ENCODE measurements at regions not wholly inside any gene's neighbourhood (a gene's known extent, or its start where the extent isn't known, plus 50 kb on each side); places are given as distances from the start of the nearest gene placed in this dataset.

GRCh38 chr1:222886194-222886854, 71.5 kb downstream of the DISP1 start:
- ATAC-seq (no peak), DNase-seq (no peak)
- no peak for TF ChIP-seq POLR2A (IDR thresholded peaks at IDR 0.05)
- TF ChIP-seq, protein P1, sequence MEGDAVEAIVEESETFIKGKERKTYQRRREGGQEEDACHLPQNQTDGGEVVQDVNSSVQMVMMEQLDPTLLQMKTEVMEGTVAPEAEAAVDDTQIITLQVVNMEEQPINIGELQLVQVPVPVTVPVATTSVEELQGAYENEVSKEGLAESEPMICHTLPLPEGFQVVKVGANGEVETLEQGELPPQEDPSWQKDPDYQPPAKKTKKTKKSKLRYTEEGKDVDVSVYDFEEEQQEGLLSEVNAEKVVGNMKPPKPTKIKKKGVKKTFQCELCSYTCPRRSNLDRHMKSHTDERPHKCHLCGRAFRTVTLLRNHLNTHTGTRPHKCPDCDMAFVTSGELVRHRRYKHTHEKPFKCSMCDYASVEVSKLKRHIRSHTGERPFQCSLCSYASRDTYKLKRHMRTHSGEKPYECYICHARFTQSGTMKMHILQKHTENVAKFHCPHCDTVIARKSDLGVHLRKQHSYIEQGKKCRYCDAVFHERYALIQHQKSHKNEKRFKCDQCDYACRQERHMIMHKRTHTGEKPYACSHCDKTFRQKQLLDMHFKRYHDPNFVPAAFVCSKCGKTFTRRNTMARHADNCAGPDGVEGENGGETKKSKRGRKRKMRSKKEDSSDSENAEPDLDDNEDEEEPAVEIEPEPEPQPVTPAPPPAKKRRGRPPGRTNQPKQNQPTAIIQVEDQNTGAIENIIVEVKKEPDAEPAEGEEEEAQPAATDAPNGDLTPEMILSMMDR (IDR thresholded peaks at IDR 0.05), result no peak
- Histone ChIP-seq H3K27me3 (no peaks in the 10 kb centered on the region), H3K9me3 (no peaks in the 10 kb centered on the region), H3K4me1 (no peaks in the 10 kb centered on the region), H3K36me3 (no peaks in the 10 kb centered on the region), H3K27ac (no peak overlapping the region), H3K4me3 (no peak overlapping the region)
- WGBS (ENCODE audit: insufficient coverage, low coverage, low lambda C conversion rate, missing lambda C conversion rate), result 84% methylated on average over 4 of the region's 4 CpGs
- intact Hi-C loops (cut with DNase I), result no loop called here

DNA sequence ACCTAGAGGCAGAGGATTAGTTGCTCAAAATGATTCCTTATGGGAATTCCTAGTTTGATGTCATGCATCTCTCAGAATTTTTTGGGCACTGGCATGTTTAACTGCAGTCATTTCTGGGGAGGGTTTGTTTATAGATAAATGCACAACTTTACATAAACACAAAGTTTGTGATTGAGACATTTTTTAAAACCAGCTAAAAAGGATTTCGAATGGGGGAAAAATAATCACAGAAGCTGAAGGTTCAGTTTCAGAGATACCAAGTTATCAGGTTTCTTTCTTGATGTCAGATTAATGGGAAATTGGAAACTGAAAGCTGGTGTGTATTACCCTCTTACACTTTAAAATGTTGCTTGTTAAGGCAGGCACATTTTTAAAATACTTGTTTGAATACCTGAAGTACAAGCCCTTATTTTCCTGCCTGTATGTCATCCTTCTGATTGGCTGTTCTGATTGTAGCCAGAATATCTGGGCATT, 72.1 kb downstream of the DISP1 start:
- TF ChIP-seq POLR2A (IDR thresholded peaks at IDR 0.05), result no peak
- TF ChIP-seq, protein P1 (IDR thresholded peaks at IDR 0.05), result no peak
- Histone ChIP-seq H3K4me3 (no peak overlapping the region), H3K36me3 (no peaks in the 10 kb centered on the region), H3K9me3 (no peaks in the 10 kb centered on the region), H3K27me3 (no peaks in the 10 kb centered on the region), H3K27ac (no peak overlapping the region), H3K4me1 (no peaks in the 10 kb centered on the region)
- no peak for ATAC-seq
- no peak for DNase-seq
- intact Hi-C loops (cut with DNase I), result no loop called here
- 61% methylated on average over 1 of the region's 1 CpG for WGBS (ENCODE audit: insufficient coverage, low coverage, low lambda C conversion rate, missing lambda C conversion rate)

GRCh38 chr1:222889440-222889839, 74.6 kb downstream of the DISP1 start:
- ATAC-seq, result no peak
- intact Hi-C loops (cut with DNase I), result no loop called here
- H3K9me3 ChIP-seq, result no peaks in the 10 kb centered on the region

GRCh38 chr1:222890716-222891115, 75.9 kb downstream of the DISP1 start:
- Histone ChIP-seq H3K9me3 (no peaks in the 10 kb centered on the region), H3K4me3 (no peak overlapping the region), H3K36me3 (no peaks in the 10 kb centered on the region), H3K4me1 (no peaks in the 10 kb centered on the region), H3K27ac (no peak overlapping the region), H3K27me3 (no peaks in the 10 kb centered on the region)
- no peak for TF ChIP-seq POLR2A (IDR thresholded peaks at IDR 0.05)
- TF ChIP-seq, protein P1 (IDR thresholded peaks at IDR 0.05), result no peak
- intact Hi-C loops (cut with DNase I), result no loop called here
- 92% methylated on average over 2 of the region's 2 CpGs for WGBS (ENCODE audit: insufficient coverage, low coverage, low lambda C conversion rate, missing lambda C conversion rate)
- ATAC-seq (no peak), DNase-seq (no peak)

More at GRCh38 chr1:222889440-222889839, 74.6 kb downstream of the DISP1 start:
- no peak for DNase-seq
- Histone ChIP-seq H3K36me3 (no peaks in the 10 kb centered on the region), H3K27ac (no peak overlapping the region), H3K27me3 (no peaks in the 10 kb centered on the region), H3K4me1 (no peaks in the 10 kb centered on the region), H3K4me3 (no peak overlapping the region)
- TF ChIP-seq POLR2A (IDR thresholded peaks at IDR 0.05), result no peak
- TF ChIP-seq, protein P1 (IDR thresholded peaks at IDR 0.05), result no peak
- 36% methylated on average over 1 of the region's 1 CpG for WGBS (ENCODE audit: insufficient coverage, low coverage, low lambda C conversion rate, missing lambda C conversion rate)

Measured in right lobe of liver (tissue), 6 donors.